Suprapubic skin (tissue), 4 donors: ENCODE measurements at regions not wholly inside any gene's neighbourhood (a gene's known extent, or its start where the extent isn't known, plus 50 kb on each side); places are given as distances from the start of the nearest gene placed in this dataset.
"Not testable (repeated sequence)": the region's sequence is repeated elsewhere in the genome, so short reads cannot be mapped to it uniquely, and the experiment has no call there.

ENCODE experiments used
- DNase-seq, 2 donors: peaks; one replicate each; pipeline ENCODE4 v3.0.0-alpha.2; 2019; ENCODE audit warnings: low spot score in 2 of 2
- H3K27ac ChIP-seq: fragments of 200-600 bp; sonication (generic); one replicate; pipeline ENCODE4 v1.5.1; 2019
- H3K27me3 ChIP-seq: fragments of 200-600 bp; sonication (generic); one replicate; pipeline ENCODE4 v1.5.1; 2019
- H3K36me3 ChIP-seq: fragments of 200-600 bp; sonication (generic); one replicate; pipeline ENCODE4 v1.5.1; 2019
- H3K4me1 ChIP-seq: fragments of 200-600 bp; sonication (generic); one replicate; pipeline ENCODE4 v1.5.1; 2019
- H3K4me3 ChIP-seq: fragments of 200-600 bp; sonication (generic); one replicate; pipeline ENCODE4 v1.5.1; 2019; ENCODE audit warnings: mild to moderate bottlenecking
- H3K9me3 ChIP-seq: fragments of 200-600 bp; sonication (generic); one replicate; pipeline ENCODE4 v1.5.1; 2019
- CTCF ChIP-seq, 2 donors: fragments of 200-600 bp in 1 of 2; fragments of 450-650 bp in 1 of 2; sonication (generic) in 1 of 2; IDR thresholded peaks; one replicate each; pipeline ENCODE4 v1.5.1; 2016 to 2019; ENCODE audit warnings: antibody characterized with exemption in 2 of 2, mild to moderate bottlenecking in 1 of 2, moderate library complexity in 1 of 2
- EP300 ChIP-seq: sonication (generic); formaldehyde crosslinking; IDR thresholded peaks from one replicate; pipeline ENCODE4 v1.6.1; 2017; ENCODE audit warnings: antibody characterized with exemption
- POLR2A ChIP-seq, 2 donors: fragments of 450-650 bp; IDR thresholded peaks; one replicate each; pipeline ENCODE4 v1.6.1; 2017; ENCODE audit warnings: antibody characterized with exemption in 2 of 2, mild to moderate bottlenecking in 2 of 2, moderate library complexity in 2 of 2
- POLR2AphosphoS5 ChIP-seq, 3 donors: sonication (generic); formaldehyde crosslinking; IDR thresholded peaks; one replicate each; pipeline ENCODE4 v1.6.1; 2017; ENCODE audit warnings: antibody characterized with exemption in 3 of 3
- WGBS: methylation state at CpG from one replicate; pipeline ENCODE4 v1.1.5; 2018; 5-methylcytosine and 5-hydroxymethylcytosine counted together

- no peaks in the 10 kb centered on the region for H3K9me3 ChIP-seq
- DNase-seq: no peak
- H3K27ac ChIP-seq: no peak overlapping the region
- H3K4me1 ChIP-seq: no peaks in the 10 kb centered on the region
- no peak for TF ChIP-seq POLR2AphosphoS5 (IDR thresholded peaks at IDR 0.05)
- no peak for TF ChIP-seq POLR2A (IDR thresholded peaks at IDR 0.05)
- no peak for TF ChIP-seq EP300
- no peak for TF ChIP-seq CTCF (IDR thresholded peaks at IDR 0.05)
- no peaks in the 10 kb centered on the region for H3K36me3 ChIP-seq
- H3K4me3 ChIP-seq: no peak overlapping the region
- H3K27me3 ChIP-seq: no peaks in the 10 kb centered on the region
- 69% methylated on average over 6 of the region's 6 CpGs for WGBS
Measured at GRCh38 chr10:27380929-27381358, 123.2 kb upstream of the RAB18 start.

DNA sequence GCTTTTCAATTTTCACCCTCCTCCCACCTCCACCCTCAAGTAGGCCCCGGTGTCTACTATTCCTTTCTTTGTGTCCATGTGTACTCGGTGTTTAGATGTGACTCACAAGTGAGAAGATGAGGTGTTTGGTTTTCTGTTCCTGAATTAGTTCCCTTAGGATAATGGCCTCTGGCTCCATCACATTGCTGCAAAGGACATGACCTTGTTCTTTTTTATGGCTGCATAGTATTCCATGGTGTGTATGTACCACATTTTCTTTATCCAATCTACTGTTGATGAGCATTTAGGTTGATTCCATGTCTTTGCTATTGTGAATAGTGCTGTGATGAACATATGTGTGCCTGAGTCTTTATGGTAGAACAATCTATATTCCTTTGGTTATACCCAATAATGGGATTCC is 125.1 kb upstream of the RAB18 start:
- not testable (repeated sequence) for DNase-seq, H3K9me3 ChIP-seq, H3K27me3 ChIP-seq, H3K36me3 ChIP-seq, H3K27ac ChIP-seq, H3K4me1 ChIP-seq, H3K4me3 ChIP-seq
- 94% methylated on average over 2 of the region's 2 CpGs for WGBS

DNA sequence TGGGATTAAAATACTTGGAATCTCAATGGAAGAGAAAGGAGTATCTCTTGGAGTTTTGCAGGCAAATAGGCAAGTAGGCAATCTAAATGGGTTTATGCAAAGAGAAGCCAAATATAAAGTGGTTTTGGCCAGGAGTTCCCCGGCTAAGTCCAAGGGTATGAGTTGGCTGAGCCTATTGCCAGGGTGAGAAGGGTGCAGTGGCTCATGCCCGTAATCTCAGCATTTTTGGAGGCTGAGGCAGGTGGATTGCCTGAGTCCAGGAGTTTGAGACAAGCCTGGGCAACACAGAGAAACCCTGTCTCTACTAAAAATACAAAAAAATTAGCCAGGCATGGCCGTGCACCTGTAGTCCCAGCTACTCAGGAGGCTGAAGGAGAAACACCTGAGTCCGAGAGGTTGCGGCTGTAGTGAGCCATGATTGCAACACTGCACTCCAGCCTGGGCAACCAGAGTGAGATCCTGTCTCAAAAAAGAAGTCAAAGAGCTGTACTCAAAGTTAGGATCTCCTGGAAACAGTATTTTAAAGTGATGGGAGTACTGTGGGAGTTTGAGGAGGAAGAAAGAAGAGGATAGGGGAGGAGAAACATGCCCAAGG is 130.4 kb upstream of the RAB18 start:
- Histone ChIP-seq H3K4me1 (peaks cover 2% of the 10 kb centered on the region), H3K27me3 (peaks cover 4% of the 10 kb centered on the region), H3K36me3 (no peaks in the 10 kb centered on the region), H3K9me3 (no peaks in the 10 kb centered on the region), H3K4me3 (no peak overlapping the region), H3K27ac (no peak overlapping the region)
- no peak for DNase-seq
- TF ChIP-seq EP300 (no peak), POLR2A (IDR thresholded peaks at IDR 0.05) (no peak), POLR2AphosphoS5 (IDR thresholded peaks at IDR 0.05) (no peak), CTCF (IDR thresholded peaks at IDR 0.05) (no peak)
- 62% methylated on average over 5 of the region's 5 CpGs for WGBS

DNA sequence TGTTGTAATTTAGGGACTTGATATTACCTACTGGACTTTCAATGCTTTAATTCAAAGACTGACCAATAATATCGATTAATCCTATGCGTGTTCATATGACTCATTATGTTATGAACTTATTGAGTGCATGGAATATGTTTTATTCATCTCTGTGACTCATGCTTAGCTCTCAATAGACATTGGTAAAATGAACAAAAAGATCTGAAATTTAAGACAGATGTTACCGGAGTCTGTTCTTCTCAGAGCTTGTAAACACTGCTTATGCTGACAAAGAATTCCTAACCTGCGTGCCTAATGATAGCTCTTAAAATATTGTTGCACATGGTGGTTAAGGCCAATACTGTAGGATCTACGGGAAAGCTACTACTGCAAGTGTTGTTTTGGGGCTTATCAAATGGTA is 131.5 kb upstream of the ACBD5 start:
- Histone ChIP-seq H3K9me3 (no peaks in the 10 kb centered on the region), H3K4me3 (no peak overlapping the region), H3K4me1 (peaks cover 2% of the 10 kb centered on the region), H3K36me3 (no peaks in the 10 kb centered on the region), H3K27ac (no peak overlapping the region), H3K27me3 (peaks cover 4% of the 10 kb centered on the region)
- DNase-seq: no peak
- WGBS: 70% methylated on average over 5 of the region's 5 CpGs
- no peak for TF ChIP-seq CTCF (IDR thresholded peaks at IDR 0.05)
- TF ChIP-seq POLR2A (IDR thresholded peaks at IDR 0.05): no peak
- TF ChIP-seq EP300: no peak
- no peak for TF ChIP-seq POLR2AphosphoS5 (IDR thresholded peaks at IDR 0.05)

- 91% methylated on average over 5 of the region's 5 CpGs for WGBS
- H3K36me3 ChIP-seq, H3K4me1 ChIP-seq, H3K27me3 ChIP-seq, H3K27ac ChIP-seq, DNase-seq, H3K4me3 ChIP-seq, H3K9me3 ChIP-seq: not testable (repeated sequence)
Measured at GRCh38 chr10:27371375-27371774, 130.8 kb upstream of the ACBD5 start.

DNA sequence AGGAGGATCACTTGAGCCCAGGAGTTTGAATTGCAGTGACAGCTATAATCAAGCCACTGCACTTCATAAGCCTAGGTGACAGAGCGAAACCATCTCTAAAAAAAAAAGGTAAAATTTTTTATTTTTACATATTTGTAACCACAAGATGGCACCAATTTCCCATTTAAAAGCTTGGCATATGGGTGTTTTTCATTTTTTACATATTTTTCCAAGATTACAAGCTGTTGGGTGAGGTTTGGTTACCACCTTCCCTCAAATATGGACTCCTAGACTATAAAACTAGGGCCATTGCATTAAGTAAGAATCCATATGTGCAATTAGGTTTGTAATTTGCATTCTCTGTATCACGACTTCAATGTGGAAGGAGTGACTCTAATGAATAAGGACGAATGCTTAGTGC is 129.3 kb upstream of the ACBD5 start:
- no peaks in the 10 kb centered on the region for H3K36me3 ChIP-seq
- H3K27ac ChIP-seq: no peak overlapping the region
- no peaks in the 10 kb centered on the region for H3K9me3 ChIP-seq
- 64% methylated on average over 3 of the region's 3 CpGs for WGBS
- no peak overlapping the region for H3K4me3 ChIP-seq
- TF ChIP-seq EP300: no peak
- no peak for TF ChIP-seq CTCF (IDR thresholded peaks at IDR 0.05)
- no peak for TF ChIP-seq POLR2A (IDR thresholded peaks at IDR 0.05)
- no peak for TF ChIP-seq POLR2AphosphoS5 (IDR thresholded peaks at IDR 0.05)
- DNase-seq: no peak
- peaks cover 4% of the 10 kb centered on the region for H3K27me3 ChIP-seq
- peaks cover 2% of the 10 kb centered on the region for H3K4me1 ChIP-seq
